DMS53 treated with DMSO at 0.1 percent for 48 hours (cell line): ENCODE measurements at regions not wholly inside any gene's neighbourhood (a gene's known extent, or its start where the extent isn't known, plus 50 kb on each side); places are given as distances from the start of the nearest gene placed in this dataset.

Experiments used
- DNase-seq: peaks from one replicate; lab custom pipeline; 2025; ENCODE audit not compliant: unreplicated experiment; lab: John Stamatoyannopoulos, UW

- DNase-seq, result peak; percentile 34
Measured at GRCh38 chr4:177047070-177047850, 254.5 kb upstream of the VEGFC start.

GRCh38 chr4:177047851-177048174 is 255.1 kb upstream of the VEGFC start:
- DNase-seq, result no peak

DNA sequence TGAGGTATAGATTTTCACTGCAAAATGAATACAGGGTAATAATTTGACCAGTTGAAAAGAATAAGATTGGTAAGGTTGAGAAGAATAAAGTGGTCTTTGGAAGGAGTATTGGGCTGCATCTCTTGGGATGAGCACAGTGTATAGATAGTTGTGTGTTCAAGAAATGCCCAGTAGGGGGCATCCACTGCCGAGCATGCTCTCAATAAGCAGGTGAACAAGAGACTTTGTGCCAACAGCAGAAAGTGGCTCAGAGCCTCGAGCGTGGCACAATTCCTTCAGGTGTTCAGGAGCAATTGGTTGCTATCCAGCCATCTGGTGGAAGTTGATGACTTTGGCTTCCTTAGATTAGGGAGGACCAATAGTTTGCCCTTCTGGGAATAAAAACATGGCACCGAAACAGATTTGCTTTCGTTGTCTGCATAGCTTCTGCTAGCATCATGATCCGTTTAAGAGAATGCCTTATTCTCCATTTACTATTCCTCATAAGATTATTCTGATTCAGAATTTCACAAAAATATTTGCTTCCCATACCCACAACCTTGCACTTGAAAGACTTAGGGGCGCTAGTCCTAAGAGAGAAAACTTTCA is 258.1 kb upstream of the NEIL3 start:
- DNase-seq, result peak; percentile 20

DNA sequence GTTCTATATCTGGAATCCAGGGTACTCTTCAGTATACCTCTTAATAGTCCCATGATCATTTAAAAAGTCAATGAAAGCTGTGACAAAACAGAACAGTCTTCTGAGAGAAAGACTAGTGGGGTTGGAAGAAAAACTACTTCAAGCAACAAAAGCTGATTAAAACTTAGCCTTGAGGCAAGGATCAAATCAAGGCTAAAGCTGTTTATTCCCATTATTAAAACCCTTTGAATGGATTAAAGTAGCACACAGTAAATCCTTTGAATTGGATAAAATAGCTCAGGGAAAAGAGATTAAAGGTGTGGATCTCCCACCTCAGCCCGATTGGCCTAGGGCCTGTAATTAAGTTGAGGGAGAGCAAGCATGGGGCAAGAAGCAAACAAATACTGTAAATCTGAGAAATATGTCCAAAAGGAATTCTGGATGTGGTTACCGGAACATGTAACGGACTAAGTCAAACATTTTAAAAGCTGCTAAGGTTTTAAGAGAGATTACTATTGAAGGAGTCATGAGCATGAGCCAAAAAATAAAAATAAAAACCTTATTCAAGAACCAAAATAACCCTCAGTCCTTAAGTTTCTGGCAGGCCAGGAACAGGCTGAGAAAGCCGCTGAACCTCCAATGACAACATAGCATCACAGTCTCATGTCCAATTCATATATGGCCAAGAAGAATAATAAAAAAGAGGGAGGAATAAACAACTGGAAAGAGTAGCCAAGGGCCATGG is 257.3 kb upstream of the NEIL3 start:
- no peak for DNase-seq

DNA sequence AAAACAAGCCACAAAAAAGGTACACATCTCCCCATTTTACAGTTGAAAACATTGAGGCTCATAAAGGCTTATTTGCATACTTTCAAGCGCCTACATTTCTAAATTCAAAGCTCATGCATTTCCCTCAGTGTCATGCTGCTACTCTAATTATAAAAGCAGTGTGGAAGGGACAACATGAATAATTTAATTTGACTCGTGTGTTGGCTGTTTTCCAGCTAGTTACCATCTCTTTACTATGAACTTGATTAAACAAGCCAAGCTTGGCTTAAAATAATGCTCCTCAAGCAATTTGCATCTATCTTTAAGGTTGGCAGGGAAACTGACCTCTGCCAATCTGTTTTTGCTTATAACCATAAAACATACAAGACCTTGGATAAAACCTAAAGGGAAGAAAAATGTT is 252.5 kb upstream of the NEIL3 start:
- DNase-seq, result no peak

DNA sequence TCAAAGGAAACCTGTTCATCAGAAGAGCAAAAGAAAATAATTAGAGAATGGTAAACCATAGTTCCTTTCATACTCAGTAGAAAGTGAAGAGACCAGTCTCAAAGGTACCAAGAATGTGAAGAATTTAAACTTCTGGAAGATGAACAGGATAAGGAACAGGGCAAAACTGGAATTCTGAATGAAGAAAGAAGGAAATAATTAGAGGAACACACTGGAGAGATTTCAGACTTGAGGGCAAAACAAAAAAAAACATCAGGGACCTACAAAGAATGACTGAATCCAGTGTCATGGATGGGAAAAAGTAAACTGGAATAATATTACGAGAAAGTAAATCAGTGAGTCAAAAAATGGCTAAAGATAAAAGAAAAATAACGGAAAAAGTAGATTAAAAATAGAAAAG is 245.6 kb upstream of the NEIL3 start:
- no peak for DNase-seq

DNA sequence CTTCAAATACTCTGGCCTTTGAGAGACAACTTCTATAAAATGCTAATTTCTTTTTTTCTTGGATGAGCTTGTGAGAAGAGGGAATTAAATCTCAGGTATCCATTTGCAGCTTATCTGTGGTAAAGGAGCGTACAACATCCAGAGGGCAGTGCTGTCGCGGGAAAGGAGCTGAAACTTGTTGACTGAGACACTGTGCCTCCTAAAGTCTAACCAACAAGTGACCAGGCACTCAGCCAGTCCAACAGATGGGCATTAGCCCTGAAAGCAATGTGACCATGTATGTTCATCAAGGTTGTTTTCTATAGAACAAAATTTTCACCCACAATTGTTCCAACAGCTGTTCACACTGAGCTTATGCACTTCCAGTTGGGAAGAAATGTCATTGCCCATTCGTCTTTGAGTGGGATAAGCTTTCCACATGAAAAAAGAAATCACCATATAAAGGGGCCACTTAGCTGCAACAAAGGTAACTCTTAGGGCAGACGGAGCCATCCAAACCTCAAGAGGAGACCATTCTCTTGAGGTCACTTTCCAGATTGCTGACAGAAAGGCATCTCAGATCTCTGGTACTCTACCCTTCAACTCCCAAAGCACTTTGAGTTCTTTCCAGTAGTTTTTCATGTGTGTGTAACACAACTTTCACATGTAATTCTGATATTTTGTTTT is 244.8 kb upstream of the NEIL3 start:
- no peak for DNase-seq

DNA sequence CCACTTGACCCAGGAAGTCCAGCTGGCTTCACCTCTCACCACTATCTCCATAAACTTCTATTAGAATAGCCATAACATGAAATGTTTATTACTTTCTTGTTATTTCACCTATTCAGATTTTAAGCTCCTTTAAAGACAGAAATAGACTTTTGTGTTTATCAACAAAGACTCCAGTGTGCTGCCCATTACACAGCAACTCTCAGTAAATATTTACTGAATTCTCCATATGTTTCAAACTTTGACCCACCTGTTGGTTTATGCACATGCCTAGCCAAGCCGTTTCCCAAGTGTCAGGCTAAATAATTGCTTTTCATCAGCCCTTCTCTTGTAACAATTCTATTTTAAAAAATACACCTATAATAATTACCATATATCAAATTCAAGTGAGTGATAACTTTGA is 242.9 kb upstream of the NEIL3 start:
- DNase-seq, result no peak

DNA sequence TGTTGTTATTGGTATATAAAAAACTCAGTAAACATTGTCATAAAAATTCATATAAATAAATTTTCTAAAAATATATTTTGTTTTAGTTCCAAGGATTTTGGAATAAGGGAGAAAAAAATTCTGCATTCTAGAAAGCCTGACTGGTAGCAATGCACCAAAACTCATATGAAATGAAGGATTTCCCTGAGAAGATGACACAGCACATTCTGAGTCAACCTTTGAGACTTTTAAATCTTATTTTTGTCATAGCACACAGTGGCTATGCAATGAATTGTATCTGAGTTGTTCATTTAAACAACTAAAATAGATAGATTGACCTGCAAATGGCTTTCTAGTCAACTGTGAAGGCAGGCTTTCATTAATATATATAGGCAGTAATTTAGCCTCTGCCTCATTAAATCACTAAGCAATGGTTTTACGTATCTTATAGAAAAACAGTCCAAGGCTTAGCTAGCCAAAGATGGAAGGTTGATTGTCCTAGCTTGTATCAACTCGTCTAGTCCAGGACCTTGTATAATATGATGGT is 239.1 kb upstream of the NEIL3 start:
- DNase-seq, result no peak

DNA sequence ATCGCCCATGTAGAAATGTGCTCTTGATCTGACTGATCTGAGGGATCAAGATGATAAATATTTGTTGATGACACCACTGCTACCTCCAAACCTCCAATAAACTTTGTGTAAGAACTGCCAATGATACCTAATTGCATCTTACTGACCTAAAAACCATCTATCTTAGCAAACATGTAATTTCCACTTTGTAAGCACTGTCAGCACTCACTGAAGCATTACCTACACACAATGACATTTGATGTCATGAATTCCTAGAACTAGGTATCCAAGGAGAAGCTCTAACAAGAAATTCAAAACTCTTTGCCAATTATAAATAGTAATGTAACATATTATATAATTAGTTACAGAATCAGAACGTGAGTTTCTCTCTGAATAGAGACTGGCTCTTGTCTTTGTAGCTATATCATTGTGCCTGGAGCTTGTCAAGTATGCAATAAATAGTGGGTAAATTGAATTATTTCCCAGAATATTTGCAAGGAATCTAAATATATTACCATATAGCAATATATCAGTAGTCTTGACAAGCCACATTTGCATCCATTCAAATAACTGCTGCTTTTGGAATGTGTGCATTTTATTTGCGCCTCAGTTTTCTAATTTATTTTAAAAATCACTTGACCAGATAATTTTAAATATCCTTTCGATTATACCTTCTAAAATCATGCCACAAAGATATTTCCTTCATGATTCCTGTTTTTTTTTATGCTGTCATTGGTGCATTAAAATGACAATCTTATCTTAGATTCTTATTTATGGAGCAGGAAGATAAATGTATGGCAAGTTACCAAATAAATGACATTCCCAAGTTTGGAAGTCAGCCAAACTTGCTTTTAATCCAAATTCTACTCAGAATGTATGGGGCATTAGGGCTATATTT is 232.3 kb upstream of the NEIL3 start:
- no peak for DNase-seq

- DNase-seq, result no peak
Measured at GRCh38 chr4:177079327-177079726, 230.3 kb upstream of the NEIL3 start.

DNA sequence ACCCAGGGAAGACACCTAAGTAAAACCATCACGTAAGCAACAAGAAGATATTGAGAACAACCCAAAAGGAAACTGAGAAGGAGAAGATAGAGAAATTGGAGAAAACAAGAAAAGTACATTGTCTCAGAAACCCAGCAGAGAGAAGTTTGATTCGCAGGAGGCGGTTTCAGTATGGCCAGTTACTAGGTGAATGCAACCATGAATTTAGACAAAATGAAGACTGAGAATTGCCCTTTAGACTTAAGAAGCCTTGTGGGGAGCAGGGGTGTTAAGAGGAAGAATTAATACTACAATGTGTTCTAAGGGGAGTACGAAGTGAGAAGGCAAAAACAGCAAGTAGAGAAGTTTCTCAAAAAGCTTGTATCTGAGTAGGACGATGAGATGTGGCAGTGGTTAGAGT is 229.3 kb upstream of the NEIL3 start:
- DNase-seq, result no peak

DNA sequence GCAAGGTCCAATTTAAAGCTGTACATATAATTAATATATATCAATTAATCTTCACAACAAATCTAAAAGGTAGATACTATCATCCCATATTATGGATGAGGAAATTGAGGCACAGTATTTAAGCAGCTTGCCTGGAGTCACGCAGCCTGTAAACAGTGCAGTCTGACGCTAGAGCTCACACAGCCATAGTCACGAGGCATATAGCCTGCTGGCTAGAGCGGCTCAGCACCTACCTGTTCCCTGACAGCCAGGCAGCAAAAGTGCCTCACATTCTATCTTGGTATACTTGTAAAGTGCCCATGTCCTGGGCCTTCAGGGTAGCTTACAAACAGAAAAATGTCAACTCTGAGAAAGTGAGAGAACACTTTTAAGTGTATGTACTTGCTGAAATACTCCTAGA is 222.6 kb upstream of the NEIL3 start:
- DNase-seq, result no peak

DNA sequence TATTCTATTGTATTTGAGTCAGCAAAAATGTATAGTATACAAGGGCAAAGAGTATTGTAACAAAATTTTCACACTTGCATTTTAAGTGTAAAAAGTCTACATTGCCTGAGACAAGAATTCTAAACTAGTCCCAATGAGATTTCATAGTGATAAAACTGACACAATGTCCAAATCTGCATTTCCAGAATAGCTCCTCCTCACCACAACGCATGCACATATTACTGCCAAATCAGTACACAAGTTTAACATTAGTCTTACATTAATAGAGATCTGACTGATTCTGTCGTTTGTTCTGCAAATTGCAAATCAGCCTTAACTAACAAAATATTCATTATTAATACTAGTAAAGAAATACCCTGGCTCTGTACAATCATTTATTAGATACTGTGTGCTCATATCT is 222.2 kb upstream of the NEIL3 start:
- no peak for DNase-seq

- no peak for DNase-seq
Measured at GRCh38 chr4:177091515-177091914, 218.2 kb upstream of the NEIL3 start.

DNA sequence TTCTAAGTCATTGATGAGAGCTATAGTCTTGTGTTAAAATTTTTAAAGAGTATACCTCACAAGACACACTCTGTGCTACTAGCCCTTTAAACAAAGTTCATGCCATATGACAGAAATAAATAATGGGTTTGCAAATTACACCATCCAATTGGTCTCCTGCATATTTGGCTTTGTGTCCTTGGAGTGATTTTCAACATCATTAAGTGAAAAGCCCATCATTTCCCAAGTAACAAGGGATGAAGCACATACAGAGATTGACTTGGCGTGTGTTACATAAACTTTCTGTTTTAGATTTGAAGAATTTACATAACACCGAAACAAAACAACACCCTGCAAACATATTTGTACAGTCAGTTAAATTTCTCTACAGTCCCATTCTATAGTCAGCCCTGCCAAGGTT is 216.9 kb upstream of the NEIL3 start:
- no peak for DNase-seq

GRCh38 chr4:177093964-177094363 is 215.7 kb upstream of the NEIL3 start:
- DNase-seq, result no peak

DNA sequence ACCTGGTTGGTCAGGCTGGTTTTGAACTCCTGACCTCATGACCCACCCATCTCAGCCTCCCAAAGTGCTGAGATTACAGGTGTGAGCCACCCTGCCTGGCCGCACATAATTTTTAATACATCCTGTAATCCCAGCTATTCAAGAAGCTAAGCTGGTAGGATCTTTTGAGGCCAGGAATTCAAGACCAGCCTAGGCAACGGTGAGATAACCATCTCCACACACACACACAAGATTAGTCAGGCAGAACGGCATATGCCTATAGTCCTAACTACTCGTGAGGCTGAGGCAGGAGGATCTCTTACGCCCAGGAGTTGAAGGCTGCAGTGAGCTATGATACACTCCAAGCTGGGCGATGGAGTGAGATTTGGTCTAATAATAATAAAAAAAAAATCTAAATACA is 212.4 kb upstream of the NEIL3 start:
- DNase-seq, result no peak

- no peak for DNase-seq
Measured at GRCh38 chr4:177099211-177099610, 210.5 kb upstream of the NEIL3 start.

DNA sequence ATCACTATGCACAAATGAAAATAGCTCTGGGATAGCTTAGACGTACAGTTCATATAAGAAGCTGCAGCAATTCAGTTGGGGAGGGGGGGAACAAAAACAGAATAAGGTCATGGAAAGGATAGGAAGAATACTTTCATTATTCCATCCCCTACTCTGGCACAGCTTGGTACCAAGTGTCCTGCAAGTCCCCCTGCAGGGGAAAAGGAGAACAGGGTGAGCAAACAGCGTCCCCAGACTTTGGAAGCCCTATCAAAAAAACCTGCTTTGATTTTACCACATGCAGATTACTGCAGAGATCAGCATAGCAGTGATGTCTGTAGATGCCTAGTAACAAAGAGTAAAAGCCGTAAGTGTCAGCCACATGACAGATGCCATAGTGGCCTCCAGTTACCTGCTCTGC is 209.4 kb upstream of the NEIL3 start:
- no peak for DNase-seq

- no peak for DNase-seq
Measured at GRCh38 chr4:177103619-177104018, 206.1 kb upstream of the NEIL3 start.
